ENCODE measurements at regions not wholly inside any gene's neighbourhood (a gene's known extent, or its start where the extent isn't known, plus 50 kb on each side); places are given as distances from the start of the nearest gene placed in this dataset.

DNA sequence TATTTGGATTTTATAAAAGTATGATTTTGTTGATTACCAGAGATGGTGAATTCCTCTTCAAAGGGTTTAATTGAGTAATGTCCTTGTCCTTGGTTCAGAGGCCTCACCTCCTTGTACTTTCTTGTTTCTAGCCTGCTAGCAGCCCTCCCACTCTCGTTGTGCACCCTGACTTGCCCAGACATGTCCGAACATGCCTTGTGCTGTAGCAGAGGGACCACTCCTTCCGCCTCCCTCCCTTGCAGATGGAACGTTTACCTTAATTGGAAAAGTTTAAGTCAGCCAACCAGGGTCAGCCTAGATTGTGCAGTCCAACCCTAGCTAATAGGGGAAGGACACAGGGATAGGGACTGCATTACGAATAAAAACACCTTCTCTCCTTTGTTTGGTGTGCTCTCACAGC is 406.9 kb upstream of the NMUR2 start:
- TF ChIP-seq, protein P1, sequence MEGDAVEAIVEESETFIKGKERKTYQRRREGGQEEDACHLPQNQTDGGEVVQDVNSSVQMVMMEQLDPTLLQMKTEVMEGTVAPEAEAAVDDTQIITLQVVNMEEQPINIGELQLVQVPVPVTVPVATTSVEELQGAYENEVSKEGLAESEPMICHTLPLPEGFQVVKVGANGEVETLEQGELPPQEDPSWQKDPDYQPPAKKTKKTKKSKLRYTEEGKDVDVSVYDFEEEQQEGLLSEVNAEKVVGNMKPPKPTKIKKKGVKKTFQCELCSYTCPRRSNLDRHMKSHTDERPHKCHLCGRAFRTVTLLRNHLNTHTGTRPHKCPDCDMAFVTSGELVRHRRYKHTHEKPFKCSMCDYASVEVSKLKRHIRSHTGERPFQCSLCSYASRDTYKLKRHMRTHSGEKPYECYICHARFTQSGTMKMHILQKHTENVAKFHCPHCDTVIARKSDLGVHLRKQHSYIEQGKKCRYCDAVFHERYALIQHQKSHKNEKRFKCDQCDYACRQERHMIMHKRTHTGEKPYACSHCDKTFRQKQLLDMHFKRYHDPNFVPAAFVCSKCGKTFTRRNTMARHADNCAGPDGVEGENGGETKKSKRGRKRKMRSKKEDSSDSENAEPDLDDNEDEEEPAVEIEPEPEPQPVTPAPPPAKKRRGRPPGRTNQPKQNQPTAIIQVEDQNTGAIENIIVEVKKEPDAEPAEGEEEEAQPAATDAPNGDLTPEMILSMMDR (conservative IDR thresholded peaks at IDR 0.05): no peak
- TF ChIP-seq ZFX (IDR thresholded peaks at IDR 0.05): no peak

Data from C4-2B (cell line).